NCI-H146 (cell line): ENCODE measurements at regions not wholly inside any gene's neighbourhood (a gene's known extent, or its start where the extent isn't known, plus 50 kb on each side); places are given as distances from the start of the nearest gene placed in this dataset.

Experiments
- DNase-seq: peaks from one replicate; lab custom pipeline; 2025; lab: John Stamatoyannopoulos, UW

DNA sequence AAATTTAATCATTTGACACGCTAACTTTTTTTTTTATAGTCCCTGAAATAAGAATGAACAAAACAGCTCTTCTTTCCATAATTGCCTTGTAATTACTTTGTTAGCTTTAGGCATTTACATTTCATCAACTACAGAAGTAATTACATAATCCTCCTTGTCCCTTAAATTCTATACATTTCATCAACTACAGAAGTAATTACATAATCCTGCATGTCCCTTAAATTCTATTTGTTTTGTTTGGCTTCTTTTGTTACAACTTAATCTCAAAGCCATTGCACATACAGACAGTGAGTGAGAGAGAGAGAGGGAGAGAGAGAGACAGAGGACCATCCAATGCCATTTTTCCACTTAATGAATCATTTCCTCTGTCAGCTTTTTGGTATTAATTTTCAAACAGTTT, 873.2 kb downstream of the METTL15 start:
- DNase-seq = peak; percentile 61

DNA sequence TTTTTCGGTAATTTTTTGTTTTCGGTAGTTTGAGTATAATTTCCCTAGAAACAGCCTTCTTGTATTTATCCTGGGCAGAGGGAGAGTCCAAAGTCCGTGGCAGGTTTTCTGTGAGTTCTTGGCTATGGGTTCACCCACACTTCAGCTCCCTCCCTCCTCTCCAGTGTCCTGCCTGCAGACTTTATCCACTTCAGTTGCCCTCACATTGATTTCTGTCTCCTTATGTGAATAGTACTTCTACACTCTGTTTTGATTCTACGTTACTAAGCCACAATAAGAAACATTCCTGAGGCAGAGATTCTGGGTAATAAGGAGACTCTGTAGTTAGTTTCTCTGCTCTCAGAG, 868.6 kb downstream of the METTL15 start:
- peak; percentile 33 for DNase-seq

DNA sequence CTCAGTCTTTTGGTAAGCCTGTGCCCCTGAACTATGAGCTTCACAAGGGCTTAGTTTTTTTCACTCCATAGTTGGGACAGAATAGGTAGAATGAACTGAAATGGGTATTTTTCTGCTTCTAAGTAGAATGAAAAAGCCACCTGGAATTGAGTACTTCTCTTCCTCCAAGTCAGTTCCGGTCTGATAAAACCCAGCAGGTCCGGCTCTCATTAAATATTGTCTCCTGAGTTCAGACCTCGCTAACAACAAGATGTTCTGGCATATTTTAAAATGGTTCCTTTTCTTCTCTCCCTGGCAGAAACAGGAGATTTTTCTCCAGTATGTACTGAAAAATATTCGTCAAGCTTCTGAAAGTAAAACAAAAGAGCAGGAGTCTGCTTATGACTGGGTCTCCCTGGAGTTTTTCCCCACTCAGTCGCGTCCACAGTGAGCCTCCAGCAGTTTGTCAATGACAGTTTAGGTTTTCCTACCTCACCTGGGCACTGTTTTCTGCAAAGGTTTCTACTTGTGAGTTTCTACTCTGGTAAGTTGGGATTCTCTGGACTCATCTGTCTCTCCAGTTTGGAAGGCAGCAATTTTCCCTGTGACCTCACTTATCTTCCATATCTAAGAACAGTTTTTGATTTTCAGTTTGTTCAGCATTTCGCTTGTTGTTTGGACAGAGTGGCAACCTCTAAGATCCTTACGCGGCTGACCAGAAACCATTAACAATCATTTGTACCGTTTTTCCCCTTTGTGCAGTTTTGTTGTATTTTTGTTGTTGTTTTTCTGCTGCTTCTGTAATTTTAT, 868.0 kb downstream of the METTL15 start:
- DNase-seq = peak; percentile 26

DNA sequence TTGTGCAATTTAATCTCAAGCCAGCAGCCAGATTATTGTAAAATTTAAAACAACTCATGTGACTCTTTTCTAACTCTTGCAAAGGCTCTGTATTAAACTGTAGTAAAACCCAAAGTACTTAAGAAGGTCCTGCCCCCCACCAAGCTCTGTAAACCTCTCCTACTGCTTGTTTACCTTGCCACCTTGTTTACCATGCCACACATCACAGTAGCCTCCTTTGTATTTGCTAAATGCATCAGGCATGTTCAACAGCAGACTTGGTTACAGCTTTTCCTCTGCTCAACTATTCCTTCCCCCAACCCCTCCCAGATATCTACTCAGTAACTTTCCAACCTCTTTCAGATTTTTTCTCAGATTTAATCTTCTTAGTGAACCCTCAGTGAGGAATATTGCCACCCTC, 861.6 kb downstream of the METTL15 start:
- DNase-seq = peak; percentile 2

DNA sequence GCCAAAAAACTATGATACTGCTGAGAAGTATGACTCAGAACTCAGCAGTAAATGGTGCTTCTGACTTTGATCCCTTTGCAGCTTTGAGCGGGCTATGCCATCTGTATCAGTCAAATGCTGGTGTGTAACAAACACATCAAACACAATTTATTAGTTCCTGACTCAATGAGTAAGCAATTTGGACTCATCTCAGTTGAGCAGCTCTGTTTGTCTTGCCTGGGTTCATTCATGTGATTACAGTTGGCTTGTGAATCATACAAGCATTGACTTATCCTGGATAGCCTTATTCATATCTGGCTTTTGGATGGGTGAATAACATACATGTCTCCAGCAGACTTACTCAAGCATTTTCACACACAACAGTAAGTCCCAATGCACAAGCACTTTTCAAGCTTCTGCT, 858.8 kb downstream of the METTL15 start:
- no peak for DNase-seq

DNA sequence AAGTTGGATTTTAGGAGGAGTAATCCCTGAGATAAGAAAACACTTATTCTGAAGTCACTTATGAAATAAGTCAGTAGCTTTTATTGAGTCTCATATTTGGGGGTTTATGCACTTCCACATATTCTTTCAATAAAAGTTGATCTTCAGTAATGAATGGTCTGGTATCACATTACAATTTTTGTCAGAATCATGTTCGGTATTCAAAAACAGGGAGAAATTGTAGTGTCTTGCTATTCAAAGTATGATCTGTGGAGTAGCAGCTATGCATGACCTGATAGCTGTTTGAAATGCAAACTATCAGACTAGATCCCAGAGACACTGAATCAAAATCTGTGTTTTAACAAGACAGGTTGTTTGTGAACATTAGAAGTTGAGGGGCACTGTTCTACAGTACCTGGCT, 857.6 kb downstream of the METTL15 start:
- DNase-seq = no peak

DNA sequence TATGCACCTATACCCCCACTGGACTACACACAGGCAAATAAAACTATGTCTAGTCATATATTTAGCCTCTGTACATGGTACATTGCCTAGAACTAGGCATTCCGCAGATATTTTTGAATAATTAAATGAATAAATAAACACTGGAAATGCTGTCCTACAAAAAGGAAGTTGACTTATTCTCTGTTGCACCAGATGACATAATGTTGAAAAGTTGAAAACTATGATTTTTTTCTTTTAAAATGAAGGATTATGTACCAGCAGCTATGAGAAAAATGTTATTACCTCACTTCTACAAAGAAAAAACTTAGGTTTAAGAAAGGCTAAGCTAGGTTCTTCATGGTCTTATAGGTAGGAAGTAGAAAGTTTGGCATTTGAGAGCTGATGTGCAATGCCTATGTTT, 856.6 kb downstream of the METTL15 start:
- DNase-seq = no peak

DNA sequence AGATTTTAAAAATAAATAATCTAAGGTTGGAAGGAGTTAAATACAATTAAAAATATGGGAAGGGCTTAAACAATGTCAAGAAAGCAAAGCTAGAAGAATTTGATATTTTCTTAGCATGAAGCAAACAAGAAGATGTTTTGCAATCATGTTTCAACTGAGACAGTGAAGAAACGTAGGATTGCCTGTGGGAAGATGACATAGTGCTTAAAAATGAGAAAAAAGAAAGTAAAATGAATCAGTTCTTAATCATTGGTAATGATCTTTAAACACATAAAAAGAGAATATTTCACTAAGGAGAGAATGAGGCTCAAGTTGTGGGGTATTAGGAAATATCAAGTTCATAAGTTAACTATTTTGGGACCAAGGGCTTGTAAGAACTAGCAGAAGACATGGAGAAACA, 855.0 kb downstream of the METTL15 start:
- no peak for DNase-seq

DNA sequence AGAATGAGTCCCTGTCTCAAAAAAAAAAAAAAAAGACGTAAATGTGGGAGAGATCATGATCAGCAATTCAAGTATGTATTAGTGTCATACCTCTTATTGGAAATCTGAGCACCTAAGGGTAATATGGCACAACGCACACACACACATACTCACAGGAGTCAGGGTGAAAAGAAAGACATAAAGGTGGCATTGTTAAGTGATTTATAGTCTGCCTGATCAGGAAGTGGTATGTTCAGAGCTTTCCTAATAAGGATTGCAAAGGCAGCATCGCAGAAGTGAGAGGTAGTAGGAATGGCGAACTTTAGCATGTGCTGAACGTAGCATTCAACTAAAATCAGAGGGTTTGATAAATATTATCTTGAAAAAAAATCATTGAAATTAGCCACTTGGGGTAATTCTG, 854.3 kb downstream of the METTL15 start:
- DNase-seq = no peak

DNA sequence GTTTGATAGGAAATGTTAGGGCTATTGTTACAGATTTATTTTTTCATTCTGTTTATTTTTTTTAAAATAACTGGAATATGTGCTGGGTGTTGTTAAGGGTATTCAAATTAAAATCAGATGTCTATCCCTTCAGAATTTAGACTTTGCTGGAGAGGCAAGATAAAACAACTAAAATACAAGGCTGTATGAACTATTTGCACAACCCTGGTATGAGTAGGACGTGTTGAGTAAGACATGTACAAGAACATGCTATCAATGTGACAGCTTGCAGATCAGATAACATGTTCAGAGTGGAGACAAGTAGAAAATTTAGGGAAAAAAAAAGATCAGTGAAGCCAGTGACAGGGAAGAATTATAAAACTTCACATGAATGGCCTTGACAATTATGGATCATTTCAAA, 853.5 kb downstream of the METTL15 start:
- no peak for DNase-seq

DNA sequence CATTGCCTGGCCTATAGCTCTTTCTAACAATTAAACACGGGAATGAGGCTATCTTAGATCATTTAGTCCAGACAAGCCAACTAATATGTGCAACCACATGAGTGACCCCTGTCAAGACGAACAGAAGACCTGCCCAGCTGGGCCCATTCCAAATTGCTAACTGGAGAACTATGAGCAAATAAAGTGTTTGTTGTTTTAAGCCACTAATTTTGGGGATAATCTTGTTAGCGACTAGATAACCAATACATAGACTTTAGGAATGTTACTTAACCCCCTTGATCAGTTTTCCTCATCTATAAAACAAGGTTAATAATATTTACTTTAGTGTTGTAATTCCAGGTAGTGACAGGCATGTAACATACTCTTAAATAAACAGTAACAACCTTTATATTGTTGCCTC, 848.3 kb downstream of the METTL15 start:
- no peak for DNase-seq

DNA sequence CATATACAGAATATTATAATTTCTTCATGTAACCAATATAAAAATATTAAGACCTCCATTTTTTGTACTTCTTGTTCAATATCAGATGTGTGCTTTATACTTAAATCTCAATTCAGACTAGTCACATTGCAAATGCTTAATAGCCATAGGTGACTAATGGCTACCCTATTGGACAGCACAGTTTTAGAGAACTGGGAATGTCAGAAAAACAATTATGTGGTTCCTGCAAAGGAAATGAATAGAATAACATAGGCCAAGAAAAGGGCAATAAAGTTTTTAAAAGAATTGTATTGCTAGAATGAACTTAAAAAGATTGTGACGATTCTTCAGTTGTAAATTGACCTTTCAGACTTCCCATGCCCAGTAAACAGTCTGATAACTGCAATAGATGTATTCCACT, 843.0 kb downstream of the METTL15 start:
- DNase-seq = no peak

DNA sequence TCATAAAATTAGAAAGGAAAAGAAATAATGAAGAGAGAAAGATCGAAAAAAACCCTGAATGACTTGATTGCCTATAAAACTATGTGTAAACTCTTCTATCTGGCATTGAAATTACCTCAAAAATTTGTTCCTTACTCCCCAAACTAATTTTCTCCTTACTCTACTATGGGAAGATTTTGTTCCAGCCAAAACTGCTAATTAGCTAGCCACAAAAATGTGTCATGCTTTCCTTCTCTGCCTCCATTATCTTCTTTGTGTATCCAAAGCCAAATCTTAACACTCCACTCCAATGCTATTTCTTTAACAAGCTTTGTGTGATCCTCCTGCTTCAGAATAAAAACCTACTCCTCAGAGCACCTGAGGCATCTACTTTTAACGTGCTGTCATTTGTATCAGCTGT, 831.2 kb downstream of the METTL15 start:
- DNase-seq = no peak

DNA sequence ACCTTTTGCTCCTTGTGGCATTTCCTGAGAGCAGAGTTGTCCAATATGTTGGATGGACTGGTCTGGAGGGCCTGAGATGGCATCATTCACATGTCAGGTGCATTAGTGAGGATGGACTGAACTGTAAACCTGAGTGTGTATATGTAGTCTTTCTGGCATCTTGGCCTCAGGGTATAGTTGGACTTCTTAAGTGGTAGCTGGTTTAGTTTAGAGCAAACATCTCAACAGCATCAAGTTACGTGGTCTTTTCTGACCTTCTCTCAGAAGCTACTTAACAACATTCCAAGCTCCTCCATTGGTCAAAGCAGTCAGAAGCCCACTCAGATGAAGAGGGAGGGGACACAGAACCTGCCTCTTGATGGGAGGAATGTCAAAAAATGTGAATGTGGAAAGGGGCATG, 829.9 kb downstream of the METTL15 start:
- no peak for DNase-seq

DNA sequence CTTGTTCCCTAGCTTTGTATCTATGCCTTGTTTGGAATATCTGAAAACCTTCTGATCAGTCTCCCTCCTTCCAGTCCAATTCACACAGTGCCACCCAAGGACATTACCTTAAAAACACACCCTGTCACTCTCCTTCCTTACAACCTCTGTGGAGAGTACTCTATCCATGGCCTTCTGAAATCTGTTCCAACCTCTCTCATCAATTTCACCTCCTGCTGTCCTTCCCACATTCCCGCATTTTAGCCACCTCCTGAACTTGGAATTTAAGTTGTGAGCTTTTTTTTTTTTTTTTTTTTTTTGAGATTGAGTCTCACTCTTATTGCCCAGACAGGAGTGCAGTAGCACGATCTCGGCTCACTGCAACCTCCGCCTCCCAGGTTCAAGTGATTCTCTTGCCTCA, 824.8 kb downstream of the METTL15 start:
- DNase-seq = no peak

DNA sequence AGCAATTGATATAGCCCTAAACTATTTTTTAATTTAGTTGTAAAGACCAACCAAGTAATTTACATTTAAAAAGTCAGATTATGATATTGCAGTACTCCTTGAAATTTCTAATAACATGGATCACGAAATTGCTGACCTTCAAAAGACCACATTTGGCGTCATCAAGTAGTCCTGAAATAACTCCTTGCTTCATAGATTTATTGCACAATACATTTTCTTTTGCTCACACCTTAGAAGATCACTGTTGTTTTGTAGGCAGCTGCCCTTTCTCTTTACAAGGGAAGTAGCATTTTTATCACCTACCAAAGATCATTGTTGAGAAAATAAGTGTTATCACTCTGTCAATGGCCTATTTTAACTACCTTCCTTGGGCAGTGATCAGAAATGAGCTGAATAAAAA, 815.8 kb downstream of the METTL15 start:
- DNase-seq = no peak

DNA sequence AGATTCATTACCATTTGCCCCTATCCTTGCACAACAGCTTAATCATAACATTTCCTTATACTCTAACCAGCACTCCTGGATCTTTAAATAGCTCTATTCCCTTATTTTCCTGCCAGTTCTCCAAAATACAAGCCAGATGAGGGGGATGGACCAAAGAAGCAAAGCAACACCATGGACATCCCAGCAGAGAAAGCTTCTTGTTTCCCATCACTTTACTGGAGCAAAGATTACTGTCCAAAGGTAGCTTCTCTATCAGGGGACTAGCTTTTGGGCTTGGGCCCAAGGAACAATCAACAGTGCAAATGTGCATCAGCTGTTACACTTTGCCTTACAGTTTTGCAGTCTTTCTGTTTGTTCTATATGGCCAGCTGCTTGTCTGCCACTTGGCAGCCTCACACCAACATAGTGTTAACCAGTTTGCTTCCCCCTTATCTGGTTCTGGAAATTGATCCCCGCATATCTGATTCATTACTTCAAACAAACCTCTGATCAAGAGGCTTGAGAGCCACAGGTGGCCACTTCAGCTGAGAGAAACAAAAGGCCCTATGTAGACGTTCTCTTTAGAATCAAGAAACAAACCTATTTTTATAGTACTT, 814.3 kb downstream of the METTL15 start:
- DNase-seq = peak; percentile 70

DNA sequence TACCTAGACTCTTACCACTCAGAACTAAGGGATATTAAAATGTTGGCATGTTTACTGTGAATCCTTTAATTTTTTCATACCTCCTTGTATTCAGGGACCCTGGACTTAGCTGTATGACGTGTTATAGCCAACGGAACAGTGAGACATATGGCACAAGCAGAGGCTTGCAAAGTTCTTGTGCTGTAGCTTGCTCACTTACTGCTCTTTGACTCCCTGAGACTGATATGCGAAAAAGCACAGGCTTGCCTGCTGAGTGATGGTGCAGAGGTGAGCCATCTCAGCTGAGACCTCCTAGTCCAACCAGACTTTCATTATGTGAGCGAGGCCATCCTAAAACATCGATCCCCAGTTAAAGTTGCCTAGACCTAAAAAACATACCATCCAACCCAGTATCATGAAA, 811.0 kb downstream of the METTL15 start:
- no peak for DNase-seq

DNA sequence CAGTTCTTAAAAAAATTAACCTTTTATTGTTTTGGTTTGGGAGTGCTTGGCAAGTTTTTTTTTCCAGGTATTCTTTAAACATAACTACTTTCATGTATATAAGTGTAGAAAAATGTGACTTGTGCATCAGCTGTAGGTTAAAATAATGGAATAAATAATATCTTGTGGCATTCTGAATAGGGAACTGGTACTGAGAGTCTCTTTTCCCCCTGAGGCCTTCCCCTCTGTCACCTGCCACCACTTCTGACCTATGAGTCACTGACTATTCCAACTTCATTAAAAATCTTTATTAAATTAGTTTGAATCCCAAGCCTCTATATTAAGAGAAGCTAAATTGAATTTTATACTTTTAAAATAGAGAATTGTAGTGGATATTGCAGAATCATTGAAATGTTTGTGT, 805.7 kb downstream of the METTL15 start:
- DNase-seq = no peak

DNA sequence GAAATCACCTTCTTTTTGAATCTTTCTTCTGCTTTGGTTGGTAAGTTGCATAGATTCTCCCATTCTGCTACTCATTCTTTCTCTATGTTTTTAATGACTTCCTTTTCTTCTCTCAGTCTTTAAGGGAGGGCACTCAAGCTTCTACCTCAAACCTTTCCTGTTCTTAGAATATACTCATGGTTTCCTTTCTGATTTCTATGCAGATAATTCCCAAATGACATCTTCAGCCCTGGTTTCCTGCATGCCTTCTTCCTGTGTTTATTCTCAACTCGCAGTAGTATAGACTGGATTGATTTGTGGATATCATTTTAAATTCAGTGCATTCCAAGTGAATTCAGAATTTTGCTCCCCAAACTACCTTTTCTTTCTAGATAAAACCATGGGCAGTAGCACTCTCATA, 803.6 kb downstream of the METTL15 start:
- no peak for DNase-seq

DNA sequence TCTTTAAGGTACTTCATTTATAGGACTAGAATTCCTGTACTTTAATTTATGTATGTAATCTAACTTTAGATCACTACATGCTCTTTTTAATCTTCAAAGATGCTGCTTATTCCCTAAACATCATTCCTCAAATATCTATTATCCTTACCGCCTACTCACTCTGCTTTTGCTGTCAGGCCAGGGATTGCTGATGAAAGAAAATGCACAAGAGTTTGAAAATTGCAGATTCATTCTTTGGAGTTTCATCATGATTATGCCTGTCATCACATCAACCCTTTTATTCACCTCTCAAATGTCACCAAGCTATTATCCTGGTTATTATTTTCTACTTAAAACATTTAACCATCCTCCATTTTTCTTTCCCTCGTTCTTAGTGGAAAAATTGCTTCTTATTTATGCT, 802.7 kb downstream of the METTL15 start:
- no peak for DNase-seq

DNA sequence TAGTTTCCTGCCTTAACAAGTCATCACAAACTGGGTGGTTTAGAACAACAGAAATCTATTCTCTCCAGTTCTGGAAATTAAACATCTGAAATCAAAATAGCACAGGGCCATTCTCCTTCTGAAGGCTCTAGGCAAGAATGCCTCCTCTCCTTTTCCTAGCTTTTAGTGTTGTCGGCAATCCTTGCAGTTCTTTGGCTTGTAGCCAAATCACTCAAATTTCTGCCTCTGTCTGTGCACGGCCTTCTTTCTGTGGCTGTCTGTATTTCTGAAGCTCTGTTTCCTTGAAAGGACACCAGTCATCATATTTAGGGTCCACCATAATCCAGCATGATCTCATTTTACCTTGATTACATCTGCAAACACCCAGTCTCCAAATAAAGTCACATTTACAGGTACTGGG, 795.5 kb downstream of the METTL15 start:
- DNase-seq = no peak

DNA sequence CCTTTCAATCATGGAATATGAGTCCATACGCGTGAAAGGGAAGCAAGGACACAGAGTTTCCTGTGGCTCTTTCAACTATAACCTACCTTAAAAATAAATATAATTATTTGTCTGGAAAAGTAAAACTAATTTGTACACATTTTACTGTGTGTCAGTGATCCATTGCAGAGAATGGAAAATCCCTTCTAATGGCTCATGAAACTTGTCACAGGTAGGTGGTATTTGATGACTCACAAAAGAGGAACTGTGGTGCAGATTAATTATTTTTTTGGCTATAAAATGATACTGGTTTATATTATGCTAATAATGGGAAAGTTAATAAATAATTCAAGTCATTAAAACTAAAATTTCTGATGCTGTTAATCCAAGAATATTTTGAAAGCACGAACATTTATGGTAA, 792.2 kb downstream of the METTL15 start:
- no peak for DNase-seq

DNA sequence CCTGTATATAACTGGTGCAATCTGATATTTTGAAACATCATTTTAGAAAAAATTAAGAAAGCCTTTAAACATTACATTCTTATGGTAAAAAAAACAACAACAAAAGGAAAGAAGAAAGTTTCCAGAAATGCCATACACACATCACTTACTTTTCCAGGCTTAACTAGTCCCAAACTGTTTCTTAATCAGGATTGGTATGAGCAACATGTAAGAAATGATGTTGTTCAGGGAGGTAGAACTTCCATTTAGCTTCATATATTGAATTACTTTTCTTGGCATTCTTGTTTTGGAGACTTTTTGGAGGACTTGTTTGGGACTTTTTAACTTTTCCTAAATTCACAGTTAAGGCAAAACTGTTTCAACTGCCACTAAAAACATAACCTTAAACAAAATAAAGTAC, 791.5 kb downstream of the METTL15 start:
- no peak for DNase-seq
